NCI-H2029 treated with DMSO at 0.1 percent for 48 hours (cell line): ENCODE measurements at regions not wholly inside any gene's neighbourhood (a gene's known extent, or its start where the extent isn't known, plus 50 kb on each side); places are given as distances from the start of the nearest gene placed in this dataset.

Source experiments
- DNase-seq: peaks from one replicate; lab custom pipeline; 2025; lab: John Stamatoyannopoulos, UW

- no peak for DNase-seq
These were observed 84.6 kb upstream of the MAX start for GRCh38 chr14:65186951-65187350.

GRCh38 chr14:65187421-65188049, 85.2 kb upstream of the MAX start:
- DNase-seq = no peak

GRCh38 chr14:65190312-65190711, 88.0 kb upstream of the MAX start:
- no peak for DNase-seq

- no peak for DNase-seq
These were observed 89.4 kb upstream of the MAX start for GRCh38 chr14:65191716-65192115.

GRCh38 chr14:65192686-65193085, 90.4 kb upstream of the MAX start:
- DNase-seq = no peak

- no peak for DNase-seq
These were observed 91.7 kb upstream of the MAX start for GRCh38 chr14:65193916-65194590.

- DNase-seq = no peak
These were observed 92.9 kb upstream of the MAX start for GRCh38 chr14:65195042-65195719.

- no peak for DNase-seq
These were observed 96.0 kb upstream of the MAX start for GRCh38 chr14:65198346-65198745.

- DNase-seq = no peak
These were observed 98.1 kb upstream of the MAX start for GRCh38 chr14:65200454-65200853.

- DNase-seq = no peak
These were observed 101.3 kb upstream of the MAX start for GRCh38 chr14:65203574-65203973.

GRCh38 chr14:65204056-65204455, 101.7 kb upstream of the MAX start:
- DNase-seq = no peak

GRCh38 chr14:65206078-65206447, 103.7 kb upstream of the MAX start:
- no peak for DNase-seq

- DNase-seq = no peak
These were observed 104.3 kb upstream of the MAX start for GRCh38 chr14:65206448-65207096.

- no peak for DNase-seq
These were observed 106.2 kb upstream of the MAX start for GRCh38 chr14:65208548-65208947.

GRCh38 chr14:65210118-65210821, 108.0 kb upstream of the MAX start:
- DNase-seq = no peak

- no peak for DNase-seq
These were observed 108.5 kb upstream of the MAX start for GRCh38 chr14:65210822-65211182.

- DNase-seq = no peak
These were observed 109.1 kb upstream of the MAX start for GRCh38 chr14:65211341-65211987.

- DNase-seq = no peak
These were observed 111.0 kb upstream of the MAX start for GRCh38 chr14:65213316-65213715.

- DNase-seq = no peak
These were observed 112.4 kb upstream of the MAX start for GRCh38 chr14:65214741-65215140.

GRCh38 chr14:65219353-65219752, 117.0 kb upstream of the MAX start:
- DNase-seq = no peak

- no peak for DNase-seq
These were observed 120.1 kb upstream of the MAX start for GRCh38 chr14:65222440-65222858.

- DNase-seq = no peak
These were observed 121.3 kb upstream of the MAX start for GRCh38 chr14:65223636-65224035.
